Breast epithelium (tissue), 4 donors: ENCODE measurements at regions not wholly inside any gene's neighbourhood (a gene's known extent, or its start where the extent isn't known, plus 50 kb on each side); places are given as distances from the start of the nearest gene placed in this dataset.

Source experiments
- DNase-seq, 2 donors: peaks; one replicate each; pipeline ENCODE4 v3.0.0-alpha.2; 2019; ENCODE audit warnings: low spot score in 2 of 2
- H3K27ac ChIP-seq, 2 donors: fragments of 200-600 bp; sonication (generic) in 1 of 2; one replicate each; pipeline ENCODE4 v1.5.1; 2016 to 2019; ENCODE audit warnings: mild to moderate bottlenecking in 1 of 2
- H3K27me3 ChIP-seq, 2 donors: fragments of 200-600 bp; sonication (generic) in 1 of 2; one replicate each; pipeline versions ENCODE4 v1.5.1 to v1.6.0; 2017 to 2019; ENCODE audit warnings: control low read depth in 1 of 2, mild to moderate bottlenecking in 1 of 2
- H3K36me3 ChIP-seq: fragments of 200-600 bp; one replicate; pipeline ENCODE4 v1.5.1; 2019
- H3K4me1 ChIP-seq, 2 donors: fragments of 200-600 bp; sonication (generic); one replicate each; pipeline ENCODE4 v1.5.1; 2016 to 2019; ENCODE audit warnings: control low read depth in 1 of 2
- H3K4me3 ChIP-seq, 3 donors: fragments of 200-600 bp; sonication (generic); 1 replicate in 2 of 3; 2 replicates in 1 of 3; pipeline ENCODE4 v1.5.1; 2016 to 2019; ENCODE audit warnings: mild to moderate bottlenecking in 3 of 3, moderate library complexity in 2 of 3
- H3K9me3 ChIP-seq, 2 donors: fragments of 200-600 bp; sonication (generic) in 1 of 2; one replicate each; pipeline ENCODE4 v1.5.1; 2016 to 2019; ENCODE audit warnings: control low read depth in 1 of 2
- POLR2A ChIP-seq: fragments of 450-650 bp; IDR thresholded peaks from one replicate; pipeline ENCODE4 v1.6.1; 2016; ENCODE audit warnings: antibody characterized with exemption, mild to moderate bottlenecking, moderate library complexity
- POLR2AphosphoS5 ChIP-seq, 3 donors: sonication (generic); formaldehyde crosslinking; IDR thresholded peaks; one replicate each; pipeline ENCODE4 v1.6.1; 2017; ENCODE audit warnings: antibody characterized with exemption in 3 of 3
- intact Hi-C: fragments of 100-400 bp; cut with DNase I; formaldehyde crosslinking; loops from one replicate; pipeline ENCODE4 v1.15.1; 2023; ENCODE audit warnings: low total_unique reads
- TF ChIP-seq, protein P1 (sequence below), 3 donors: fragments of 450-650 bp; IDR thresholded peaks; one replicate each; pipeline ENCODE4 v1.5.1; 2016 to 2017; ENCODE audit warnings: antibody characterized with exemption in 3 of 3, mild to moderate bottlenecking in 3 of 3, moderate library complexity in 3 of 3

DNA sequence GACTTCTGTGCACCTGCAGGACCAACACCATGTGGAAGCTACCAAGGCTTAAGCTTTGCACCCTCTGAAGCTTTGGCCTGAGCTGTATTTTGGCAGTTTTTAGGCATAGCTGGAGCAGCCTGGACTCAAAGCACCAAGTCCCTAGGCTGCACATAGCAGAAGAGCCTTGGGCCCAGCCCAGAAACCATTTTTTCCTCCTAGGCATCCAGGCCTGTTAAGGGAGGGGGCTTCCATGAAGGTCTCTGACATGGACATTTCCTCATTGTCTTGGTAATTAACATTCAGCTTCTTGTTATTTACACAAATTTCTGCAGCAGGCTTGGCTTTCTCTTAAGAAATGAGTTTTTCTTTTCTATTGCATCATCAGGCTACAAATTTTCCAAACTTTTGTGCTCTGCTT, 475.8 kb upstream of the FLRT2 start:
- Histone ChIP-seq H3K9me3 (peaks cover 0 to 13% of the 10 kb centered on the region in 2 donors), H3K36me3 (no peaks in the 10 kb centered on the region), H3K4me1 (no peaks in the 10 kb centered on the region), H3K27me3 (no peaks in the 10 kb centered on the region), H3K27ac (no peak overlapping the region), H3K4me3 (no peak overlapping the region)
- DNase-seq: no peak
- no peak for TF ChIP-seq POLR2A
- TF ChIP-seq, protein P1, sequence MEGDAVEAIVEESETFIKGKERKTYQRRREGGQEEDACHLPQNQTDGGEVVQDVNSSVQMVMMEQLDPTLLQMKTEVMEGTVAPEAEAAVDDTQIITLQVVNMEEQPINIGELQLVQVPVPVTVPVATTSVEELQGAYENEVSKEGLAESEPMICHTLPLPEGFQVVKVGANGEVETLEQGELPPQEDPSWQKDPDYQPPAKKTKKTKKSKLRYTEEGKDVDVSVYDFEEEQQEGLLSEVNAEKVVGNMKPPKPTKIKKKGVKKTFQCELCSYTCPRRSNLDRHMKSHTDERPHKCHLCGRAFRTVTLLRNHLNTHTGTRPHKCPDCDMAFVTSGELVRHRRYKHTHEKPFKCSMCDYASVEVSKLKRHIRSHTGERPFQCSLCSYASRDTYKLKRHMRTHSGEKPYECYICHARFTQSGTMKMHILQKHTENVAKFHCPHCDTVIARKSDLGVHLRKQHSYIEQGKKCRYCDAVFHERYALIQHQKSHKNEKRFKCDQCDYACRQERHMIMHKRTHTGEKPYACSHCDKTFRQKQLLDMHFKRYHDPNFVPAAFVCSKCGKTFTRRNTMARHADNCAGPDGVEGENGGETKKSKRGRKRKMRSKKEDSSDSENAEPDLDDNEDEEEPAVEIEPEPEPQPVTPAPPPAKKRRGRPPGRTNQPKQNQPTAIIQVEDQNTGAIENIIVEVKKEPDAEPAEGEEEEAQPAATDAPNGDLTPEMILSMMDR (IDR thresholded peaks at IDR 0.05): no peak
- TF ChIP-seq POLR2AphosphoS5 (IDR thresholded peaks at IDR 0.05): no peak
- intact Hi-C loops: no loop called here

DNA sequence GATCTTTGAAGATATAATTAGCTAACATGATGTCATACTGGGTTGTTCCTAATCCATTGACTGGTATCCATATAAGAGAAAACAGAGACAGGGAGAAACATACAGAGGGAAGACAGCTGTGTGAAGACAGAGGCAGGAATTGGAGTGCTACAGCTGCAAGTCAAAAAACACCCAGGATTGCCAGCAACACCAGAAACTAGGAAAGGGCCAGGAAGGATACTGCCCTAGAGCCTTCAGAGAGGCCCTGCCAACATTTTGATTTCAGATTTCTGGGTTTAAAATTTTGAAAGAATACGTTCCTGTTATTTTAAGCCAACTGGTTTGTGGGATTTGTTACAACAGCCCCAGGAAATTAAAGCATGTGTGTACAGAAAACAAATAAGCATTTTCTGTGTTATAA, 473.7 kb upstream of the FLRT2 start:
- no peak for DNase-seq
- H3K4me3 ChIP-seq: no peak overlapping the region
- H3K27me3 ChIP-seq: no peaks in the 10 kb centered on the region
- intact Hi-C loops: no loop called here
- H3K27ac ChIP-seq: no peak overlapping the region
- TF ChIP-seq POLR2A (no peak), POLR2AphosphoS5 (IDR thresholded peaks at IDR 0.05) (no peak)
- TF ChIP-seq, protein P1 (IDR thresholded peaks at IDR 0.05): no peak
- H3K4me1 ChIP-seq: no peaks in the 10 kb centered on the region
- H3K36me3 ChIP-seq: no peaks in the 10 kb centered on the region
- H3K9me3 ChIP-seq: peaks cover 0 to 13% of the 10 kb centered on the region in 2 donors

DNA sequence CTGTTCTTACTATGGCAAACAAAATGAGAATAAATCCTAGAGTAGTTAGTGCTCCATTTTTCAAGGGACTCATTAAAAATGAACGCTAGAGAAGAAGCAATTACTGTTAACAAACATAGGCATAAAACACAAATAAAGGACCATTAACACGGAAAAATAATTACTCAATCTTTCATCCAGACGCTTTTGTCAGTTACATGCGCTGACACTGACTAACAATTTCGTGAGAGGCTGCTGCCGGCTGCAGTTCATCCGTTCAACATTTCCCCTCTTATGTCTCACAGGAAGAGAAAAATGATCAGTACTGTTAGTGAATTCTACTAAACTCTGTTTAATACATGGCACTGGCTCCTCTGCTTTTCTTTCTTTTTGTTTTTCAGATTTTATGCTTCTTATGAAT, 472.7 kb upstream of the FLRT2 start:
- no peaks in the 10 kb centered on the region for H3K36me3 ChIP-seq
- no peaks in the 10 kb centered on the region for H3K4me1 ChIP-seq
- H3K27ac ChIP-seq: no peak overlapping the region
- intact Hi-C loops: no loop called here
- no peaks in the 10 kb centered on the region for H3K27me3 ChIP-seq
- no peak overlapping the region for H3K4me3 ChIP-seq
- no peak for TF ChIP-seq POLR2A
- TF ChIP-seq, protein P1 (IDR thresholded peaks at IDR 0.05): no peak
- TF ChIP-seq POLR2AphosphoS5 (IDR thresholded peaks at IDR 0.05): no peak
- peaks cover 0 to 13% of the 10 kb centered on the region in 2 donors for H3K9me3 ChIP-seq
- DNase-seq: no peak

DNA sequence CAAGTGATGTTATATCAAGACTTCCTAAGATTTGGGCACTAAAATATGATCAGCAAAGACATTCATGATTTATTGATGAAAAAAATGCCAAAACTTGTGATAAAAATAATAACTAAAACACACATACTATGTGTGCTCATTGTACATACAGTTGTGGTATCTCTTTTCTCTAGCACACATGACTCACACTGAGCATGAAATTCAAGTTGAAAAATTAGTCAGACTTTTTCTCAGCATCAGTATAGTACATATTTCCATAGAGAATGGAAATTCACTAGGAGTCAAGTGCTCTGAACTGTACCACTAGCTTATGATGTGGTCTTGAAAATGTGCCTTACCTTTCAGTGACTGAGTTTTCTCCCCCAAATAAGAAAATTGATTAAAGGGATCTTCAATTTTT, 471.8 kb upstream of the FLRT2 start:
- intact Hi-C loops: no loop called here
- Histone ChIP-seq H3K4me3 (no peak overlapping the region), H3K4me1 (no peaks in the 10 kb centered on the region), H3K36me3 (no peaks in the 10 kb centered on the region), H3K27me3 (no peaks in the 10 kb centered on the region), H3K27ac (no peak overlapping the region), H3K9me3 (peaks cover 0 to 13% of the 10 kb centered on the region in 2 donors)
- no peak for DNase-seq
- TF ChIP-seq POLR2A (no peak), POLR2AphosphoS5 (IDR thresholded peaks at IDR 0.05) (no peak)
- TF ChIP-seq, protein P1 (IDR thresholded peaks at IDR 0.05): no peak

DNA sequence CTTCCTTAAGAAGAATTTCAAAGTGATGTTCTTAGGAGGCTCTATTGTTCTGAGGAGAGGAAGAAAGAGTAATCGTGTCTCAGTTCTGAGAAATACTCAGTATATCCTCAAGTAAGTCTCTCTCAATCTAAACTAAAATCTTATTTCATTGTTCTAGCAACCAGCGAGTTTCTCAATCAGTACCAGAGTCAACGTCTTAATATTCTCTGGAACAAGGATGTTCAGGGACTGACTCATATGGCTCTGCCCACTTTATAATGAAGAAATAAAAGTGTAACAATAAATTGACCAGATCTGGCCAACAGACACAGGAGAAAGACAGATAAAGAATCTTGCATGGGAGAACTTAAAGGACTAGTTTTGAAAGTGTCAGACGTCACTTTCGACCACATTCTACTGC, 469.8 kb upstream of the FLRT2 start:
- Histone ChIP-seq H3K4me3 (no peak overlapping the region), H3K36me3 (no peaks in the 10 kb centered on the region), H3K27me3 (no peaks in the 10 kb centered on the region), H3K9me3 (no peaks in the 10 kb centered on the region), H3K27ac (no peak overlapping the region), H3K4me1 (no peaks in the 10 kb centered on the region)
- TF ChIP-seq, protein P1 (IDR thresholded peaks at IDR 0.05): no peak
- no peak for TF ChIP-seq POLR2AphosphoS5 (IDR thresholded peaks at IDR 0.05)
- no peak for TF ChIP-seq POLR2A
- intact Hi-C loops: no loop called here
- DNase-seq: no peak
